ENCODE measurements at regions not wholly inside any gene's neighbourhood (a gene's known extent, or its start where the extent isn't known, plus 50 kb on each side); places are given as distances from the start of the nearest gene placed in this dataset.

DNA sequence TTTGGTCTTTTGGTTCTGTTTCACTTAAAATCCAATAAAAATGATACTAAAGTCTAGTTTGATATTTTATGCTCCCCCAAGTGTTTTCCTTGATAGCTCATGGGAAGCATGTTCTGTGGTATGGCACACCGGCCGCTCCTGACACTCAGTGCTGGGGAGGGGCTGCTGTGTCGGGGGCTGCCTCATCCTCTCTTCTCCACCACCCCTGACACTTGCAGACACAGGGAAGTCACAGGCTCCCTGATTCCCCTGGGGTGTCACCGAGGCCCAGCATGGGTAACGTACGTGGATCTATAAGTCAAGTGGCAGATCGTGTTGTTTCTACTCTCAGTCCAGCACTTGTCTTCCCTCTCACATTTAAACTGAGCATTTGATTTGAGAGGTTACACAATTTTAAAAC is 508.6 kb downstream of the TNS3 start:
- H3K27ac Mint-ChIP-seq (ENCODE audit: unreplicated experiment): no peak overlapping the region
- no peaks in the 10 kb centered on the region for H4K20me1 ChIP-seq (ENCODE audit: insufficient read depth, low read length)
- DNase-seq (ENCODE audit: low read depth) (no peak), FAIRE-seq (no peak)
- H3K4me3 ChIP-seq (ENCODE audit: insufficient read depth, low read depth, low read length): no peak overlapping the region
- no peaks in the 10 kb centered on the region for H3K4me1 ChIP-seq (ENCODE audit: insufficient read depth, low read length)
- H3K27ac ChIP-seq (ENCODE audit: low read depth, low read length): no peak overlapping the region
- no peaks in the 10 kb centered on the region for H3K36me3 ChIP-seq (ENCODE audit: insufficient read depth, low read length)
- no peaks in the 10 kb centered on the region for H3K27me3 ChIP-seq (ENCODE audit: insufficient read depth, low read length)
- H3K79me2 ChIP-seq (ENCODE audit: insufficient read depth, low read length): no peaks in the 10 kb centered on the region
- H2AFZ ChIP-seq (ENCODE audit: low read depth, low read length): no peak overlapping the region
- H3K9ac ChIP-seq (ENCODE audit: low read length): no peak overlapping the region
- no peak for TF ChIP-seq EZH2 (IDR thresholded peaks at IDR 0.05; ENCODE audit: insufficient read depth, low read length)
- TF ChIP-seq, protein P1, sequence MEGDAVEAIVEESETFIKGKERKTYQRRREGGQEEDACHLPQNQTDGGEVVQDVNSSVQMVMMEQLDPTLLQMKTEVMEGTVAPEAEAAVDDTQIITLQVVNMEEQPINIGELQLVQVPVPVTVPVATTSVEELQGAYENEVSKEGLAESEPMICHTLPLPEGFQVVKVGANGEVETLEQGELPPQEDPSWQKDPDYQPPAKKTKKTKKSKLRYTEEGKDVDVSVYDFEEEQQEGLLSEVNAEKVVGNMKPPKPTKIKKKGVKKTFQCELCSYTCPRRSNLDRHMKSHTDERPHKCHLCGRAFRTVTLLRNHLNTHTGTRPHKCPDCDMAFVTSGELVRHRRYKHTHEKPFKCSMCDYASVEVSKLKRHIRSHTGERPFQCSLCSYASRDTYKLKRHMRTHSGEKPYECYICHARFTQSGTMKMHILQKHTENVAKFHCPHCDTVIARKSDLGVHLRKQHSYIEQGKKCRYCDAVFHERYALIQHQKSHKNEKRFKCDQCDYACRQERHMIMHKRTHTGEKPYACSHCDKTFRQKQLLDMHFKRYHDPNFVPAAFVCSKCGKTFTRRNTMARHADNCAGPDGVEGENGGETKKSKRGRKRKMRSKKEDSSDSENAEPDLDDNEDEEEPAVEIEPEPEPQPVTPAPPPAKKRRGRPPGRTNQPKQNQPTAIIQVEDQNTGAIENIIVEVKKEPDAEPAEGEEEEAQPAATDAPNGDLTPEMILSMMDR (IDR thresholded peaks at IDR 0.05; ENCODE audit: insufficient read depth, low read depth, low read length): no peak
- peaks cover 3% of the 10 kb centered on the region for H3K9me3 Mint-ChIP-seq (ENCODE audit: unreplicated experiment)
- peaks cover 2% of the 10 kb centered on the region for H3K4me1 Mint-ChIP-seq (ENCODE audit: low read depth, unreplicated experiment)
- no peaks in the 10 kb centered on the region for H3K9me3 ChIP-seq (ENCODE audit: insufficient read depth, low read depth, low read length)
- H3K27me3 Mint-ChIP-seq (ENCODE audit: low read depth, unreplicated experiment): no peaks in the 10 kb centered on the region
- no peaks in the 10 kb centered on the region for H3K36me3 Mint-ChIP-seq (ENCODE audit: low read depth, unreplicated experiment)
- H3K4me2 ChIP-seq (ENCODE audit: low read length): no peak overlapping the region
- no peak overlapping the region for H3K4me3 Mint-ChIP-seq (ENCODE audit: unreplicated experiment)

DNA sequence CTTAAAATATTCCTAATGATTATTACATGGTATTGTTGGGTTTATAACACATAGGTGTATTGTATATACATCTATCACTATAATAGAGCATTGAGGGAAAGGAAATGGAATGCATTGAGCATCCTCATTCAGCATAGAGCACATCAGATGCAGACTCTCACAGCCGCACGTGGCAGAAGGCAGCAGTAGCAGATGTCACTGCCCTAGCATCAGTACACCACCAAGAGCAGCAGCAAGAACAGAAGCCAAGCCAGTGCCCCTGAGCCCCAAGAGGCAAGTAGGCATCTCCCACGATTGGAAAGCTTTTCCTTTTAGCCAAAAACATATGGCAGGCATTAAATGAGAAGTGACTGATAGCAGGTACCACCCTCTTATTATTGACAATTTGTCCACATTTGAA is 510.0 kb downstream of the TNS3 start:
- no peak overlapping the region for H3K4me2 ChIP-seq (ENCODE audit: low read length)
- H3K27me3 ChIP-seq (ENCODE audit: insufficient read depth, low read length): peaks cover 3% of the 10 kb centered on the region
- H3K79me2 ChIP-seq (ENCODE audit: insufficient read depth, low read length): no peaks in the 10 kb centered on the region
- H2AFZ ChIP-seq (ENCODE audit: low read depth, low read length): no peak overlapping the region
- Mint-ChIP-seq H3K4me3 (ENCODE audit: unreplicated experiment) (no peak overlapping the region), H3K36me3 (ENCODE audit: low read depth, unreplicated experiment) (no peaks in the 10 kb centered on the region), H3K9me3 (ENCODE audit: unreplicated experiment) (peaks cover 3% of the 10 kb centered on the region), H3K27me3 (ENCODE audit: low read depth, unreplicated experiment) (no peaks in the 10 kb centered on the region), H3K27ac (ENCODE audit: unreplicated experiment) (no peak overlapping the region), H3K4me1 (ENCODE audit: low read depth, unreplicated experiment) (no peaks in the 10 kb centered on the region)
- FAIRE-seq (no peak), DNase-seq (ENCODE audit: low read depth) (no peak)
- H3K9me3 ChIP-seq (ENCODE audit: insufficient read depth, low read depth, low read length): no peaks in the 10 kb centered on the region
- H4K20me1 ChIP-seq (ENCODE audit: insufficient read depth, low read length): no peaks in the 10 kb centered on the region
- H3K27ac ChIP-seq (ENCODE audit: low read depth, low read length): no peak overlapping the region
- no peaks in the 10 kb centered on the region for H3K4me1 ChIP-seq (ENCODE audit: insufficient read depth, low read length)
- no peak overlapping the region for H3K4me3 ChIP-seq (ENCODE audit: insufficient read depth, low read depth, low read length)
- TF ChIP-seq EZH2 (IDR thresholded peaks at IDR 0.05; ENCODE audit: insufficient read depth, low read length): no peak
- TF ChIP-seq, protein P1 (IDR thresholded peaks at IDR 0.05; ENCODE audit: insufficient read depth, low read depth, low read length): no peak
- no peaks in the 10 kb centered on the region for H3K36me3 ChIP-seq (ENCODE audit: insufficient read depth, low read length)
- H3K9ac ChIP-seq (ENCODE audit: low read length): no peak overlapping the region

DNA sequence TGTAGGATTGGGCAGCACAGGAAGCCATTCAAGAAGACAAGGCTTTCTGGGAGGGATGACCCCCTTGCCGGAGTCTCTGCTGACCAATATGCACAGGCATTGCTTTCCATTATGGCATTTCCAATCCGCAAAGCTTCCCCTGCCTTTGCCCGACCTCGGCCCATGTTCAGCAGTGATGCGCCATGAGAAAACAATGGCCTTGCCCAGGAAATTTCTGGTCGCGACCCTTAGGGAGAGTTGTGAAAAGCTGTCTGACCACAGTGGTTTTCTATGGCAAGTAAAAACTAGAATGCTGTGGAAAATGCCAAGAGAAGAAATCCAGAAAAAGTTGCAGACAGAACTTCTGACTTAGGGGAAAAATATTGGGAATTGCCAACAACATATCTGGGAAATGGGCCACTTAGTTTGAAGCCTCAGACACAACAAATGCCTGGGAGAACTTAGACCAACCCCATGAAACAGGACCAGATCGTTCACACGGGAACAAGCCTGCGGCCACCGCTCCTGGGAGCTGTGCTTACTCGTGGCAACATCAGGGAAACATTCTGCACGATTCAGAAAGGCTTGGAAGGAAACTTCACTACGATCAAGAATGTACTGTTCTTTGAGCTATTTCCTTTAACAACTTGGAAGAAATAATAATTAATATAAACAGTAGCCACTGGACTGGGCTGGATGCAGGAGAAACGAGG is 512.4 kb downstream of the TNS3 start:
- H3K4me1 Mint-ChIP-seq (ENCODE audit: low read depth, unreplicated experiment): no peaks in the 10 kb centered on the region

More for the DNA sequence above, 512.4 kb downstream of the TNS3 start:
- Mint-ChIP-seq H3K36me3 (ENCODE audit: low read depth, unreplicated experiment) (no peaks in the 10 kb centered on the region), H3K27ac (ENCODE audit: unreplicated experiment) (no peak overlapping the region), H3K27me3 (ENCODE audit: low read depth, unreplicated experiment) (peaks cover 13% of the 10 kb centered on the region), H3K4me3 (ENCODE audit: unreplicated experiment) (no peak overlapping the region), H3K9me3 (ENCODE audit: unreplicated experiment) (peaks cover 9% of the 10 kb centered on the region)
- no peak overlapping the region for H3K4me3 ChIP-seq (ENCODE audit: insufficient read depth, low read depth, low read length)
- H3K9me3 ChIP-seq (ENCODE audit: insufficient read depth, low read depth, low read length): no peaks in the 10 kb centered on the region
- TF ChIP-seq, protein P1 (IDR thresholded peaks at IDR 0.05; ENCODE audit: insufficient read depth, low read depth, low read length): no peak
- no peak for TF ChIP-seq EZH2 (IDR thresholded peaks at IDR 0.05; ENCODE audit: insufficient read depth, low read length)
- no peak overlapping the region for H3K27ac ChIP-seq (ENCODE audit: low read depth, low read length)
- H4K20me1 ChIP-seq (ENCODE audit: insufficient read depth, low read length): no peaks in the 10 kb centered on the region
- no peaks in the 10 kb centered on the region for H3K79me2 ChIP-seq (ENCODE audit: insufficient read depth, low read length)
- no peaks in the 10 kb centered on the region for H3K36me3 ChIP-seq (ENCODE audit: insufficient read depth, low read length)
- no peak overlapping the region for H2AFZ ChIP-seq (ENCODE audit: low read depth, low read length)
- peaks cover 3% of the 10 kb centered on the region for H3K27me3 ChIP-seq (ENCODE audit: insufficient read depth, low read length)
- no peak overlapping the region for H3K9ac ChIP-seq (ENCODE audit: low read length)
- no peak for DNase-seq (ENCODE audit: low read depth)
- FAIRE-seq: no peak
- H3K4me1 ChIP-seq (ENCODE audit: insufficient read depth, low read length): no peaks in the 10 kb centered on the region
- H3K4me2 ChIP-seq (ENCODE audit: low read length): no peak overlapping the region
